ENCODE measurements at regions not wholly inside any gene's neighbourhood (a gene's known extent, or its start where the extent isn't known, plus 50 kb on each side); places are given as distances from the start of the nearest gene placed in this dataset.
"Not testable (repeated sequence)": the region's sequence is repeated elsewhere in the genome, so short reads cannot be mapped to it uniquely, and the experiment has no call there.

- DNase-seq, H3K4me1 ChIP-seq, H3K9me3 ChIP-seq, H3K27ac ChIP-seq, H3K36me3 ChIP-seq, H3K27me3 ChIP-seq, H3K4me3 ChIP-seq: not testable (repeated sequence)
Measured at GRCh38 chr1:143867590-143868220, 104.1 kb downstream of the FAM72C start.

GRCh38 chr1:143863901-143864520 is 107.8 kb downstream of the FAM72C start:
- H3K27ac ChIP-seq, H3K36me3 ChIP-seq, H3K4me1 ChIP-seq, H3K4me3 ChIP-seq, H3K9me3 ChIP-seq, H3K27me3 ChIP-seq, DNase-seq: not testable (repeated sequence)

GRCh38 chr1:143862722-143863121 is 109.1 kb downstream of the FAM72C start:
- not testable (repeated sequence) for H3K4me1 ChIP-seq, H3K4me3 ChIP-seq, H3K9me3 ChIP-seq, DNase-seq, H3K36me3 ChIP-seq, H3K27ac ChIP-seq, H3K27me3 ChIP-seq

- not testable (repeated sequence) for H3K4me3 ChIP-seq, H3K27ac ChIP-seq, DNase-seq
Measured at GRCh38 chr1:143861306-143861705, 110.5 kb downstream of the FAM72C start.

GRCh38 chr1:143855867-143856266 is 115.9 kb downstream of the FAM72C start:
- H3K27me3 ChIP-seq, H3K4me1 ChIP-seq, H3K4me3 ChIP-seq, H3K9me3 ChIP-seq, DNase-seq, H3K36me3 ChIP-seq, H3K27ac ChIP-seq: not testable (repeated sequence)

More at GRCh38 chr1:143861306-143861705, 110.5 kb downstream of the FAM72C start:
- H3K27me3 ChIP-seq, H3K4me1 ChIP-seq, H3K9me3 ChIP-seq, H3K36me3 ChIP-seq: not testable (repeated sequence)

- H3K4me3 ChIP-seq, H3K27me3 ChIP-seq, H3K27ac ChIP-seq, H3K4me1 ChIP-seq, H3K36me3 ChIP-seq, H3K9me3 ChIP-seq, DNase-seq: not testable (repeated sequence)
Measured at GRCh38 chr1:143854069-143854468, 117.7 kb downstream of the FAM72C start.

- not testable (repeated sequence) for H3K9me3 ChIP-seq, H3K36me3 ChIP-seq, DNase-seq, H3K4me3 ChIP-seq, H3K4me1 ChIP-seq, H3K27ac ChIP-seq, H3K27me3 ChIP-seq
Measured at GRCh38 chr1:143850637-143851036, 121.1 kb downstream of the FAM72C start.

GRCh38 chr1:143848859-143849258 is 122.9 kb downstream of the FAM72C start:
- not testable (repeated sequence) for H3K36me3 ChIP-seq, DNase-seq, H3K4me1 ChIP-seq, H3K27ac ChIP-seq, H3K27me3 ChIP-seq, H3K4me3 ChIP-seq, H3K9me3 ChIP-seq

DNA sequence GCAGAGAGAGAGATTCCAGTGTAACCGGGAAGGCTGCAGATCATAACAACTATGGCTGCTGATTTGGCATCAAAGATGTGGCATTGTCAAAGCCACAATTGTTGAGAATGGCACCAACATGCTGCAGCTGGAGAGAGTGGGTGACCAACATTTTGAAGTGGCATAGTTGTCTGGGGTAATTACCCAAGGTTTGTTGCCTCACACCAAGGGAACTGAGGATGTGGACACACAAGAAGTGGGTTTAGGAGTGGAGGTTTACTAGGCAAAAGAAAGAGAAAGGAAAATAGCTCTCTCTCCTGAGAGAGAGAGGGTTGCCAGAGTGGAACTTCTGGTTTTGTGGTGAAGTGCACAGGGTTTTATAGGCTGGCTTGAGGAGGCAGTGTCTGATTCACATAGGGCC is 126.6 kb downstream of the FAM72C start:
- not testable (repeated sequence) for H3K36me3 ChIP-seq, H3K27ac ChIP-seq, H3K9me3 ChIP-seq, DNase-seq, H3K4me3 ChIP-seq, H3K27me3 ChIP-seq, H3K4me1 ChIP-seq

DNA sequence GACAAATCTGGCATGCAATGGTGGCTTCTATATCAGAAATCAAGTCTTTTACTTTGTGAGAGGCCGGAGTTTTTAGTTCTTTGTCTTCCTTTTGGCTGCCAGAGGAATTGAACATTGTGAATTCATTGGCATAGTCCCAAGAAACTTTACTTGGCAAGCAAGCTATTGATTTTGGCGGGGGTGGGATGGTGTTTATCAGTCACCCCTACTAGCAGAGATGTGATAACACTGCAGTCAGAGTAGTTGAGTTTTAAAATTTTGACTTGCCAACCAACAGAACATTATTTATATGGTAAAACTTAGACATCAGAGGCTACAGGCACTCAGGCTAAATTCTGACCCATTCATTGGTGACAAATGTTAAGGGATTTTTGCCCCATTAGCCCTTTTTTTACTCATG is 129.7 kb downstream of the FAM72C start:
- not testable (repeated sequence) for H3K9me3 ChIP-seq, H3K4me3 ChIP-seq, H3K27me3 ChIP-seq, DNase-seq, H3K4me1 ChIP-seq, H3K36me3 ChIP-seq, H3K27ac ChIP-seq

GRCh38 chr1:143839182-143839581 is 132.6 kb downstream of the FAM72C start:
- not testable (repeated sequence) for H3K27me3 ChIP-seq, H3K27ac ChIP-seq, H3K4me3 ChIP-seq, H3K36me3 ChIP-seq, H3K4me1 ChIP-seq, H3K9me3 ChIP-seq, DNase-seq

GRCh38 chr1:143838598-143838929 is 133.2 kb downstream of the FAM72C start:
- H3K9me3 ChIP-seq: not testable (repeated sequence)

GRCh38 chr1:143837924-143838597 is 133.7 kb downstream of the FAM72C start:
- not testable (repeated sequence) for H3K4me3 ChIP-seq, H3K36me3 ChIP-seq, H3K9me3 ChIP-seq, DNase-seq, H3K27me3 ChIP-seq, H3K4me1 ChIP-seq, H3K27ac ChIP-seq

More at GRCh38 chr1:143838598-143838929, 133.2 kb downstream of the FAM72C start:
- H3K27ac ChIP-seq, DNase-seq, H3K4me1 ChIP-seq, H3K27me3 ChIP-seq, H3K36me3 ChIP-seq, H3K4me3 ChIP-seq: not testable (repeated sequence)

GRCh38 chr1:143833376-143833775 is 138.4 kb downstream of the FAM72C start:
- not testable (repeated sequence) for H3K4me1 ChIP-seq, H3K4me3 ChIP-seq, H3K27ac ChIP-seq, H3K9me3 ChIP-seq, H3K27me3 ChIP-seq, H3K36me3 ChIP-seq, DNase-seq

GRCh38 chr1:143832379-143832716 is 139.4 kb downstream of the FAM72C start:
- not testable (repeated sequence) for H3K27ac ChIP-seq, H3K27me3 ChIP-seq, H3K36me3 ChIP-seq, DNase-seq, H3K9me3 ChIP-seq, H3K4me1 ChIP-seq, H3K4me3 ChIP-seq

Data from Peyer's patch (tissue), 4 donors.